Chondrocyte (in vitro differentiated cells): ENCODE measurements at regions not wholly inside any gene's neighbourhood (a gene's known extent, or its start where the extent isn't known, plus 50 kb on each side); places are given as distances from the start of the nearest gene placed in this dataset.

Experiments used
- DNase-seq: peaks from one replicate; pipeline ENCODE4 v3.0.0; 2021; ENCODE audit warnings: mixed read lengths, low spot score
- H3K27ac Mint-ChIP-seq: one replicate; pipeline ENCODE4 v1.8.0; 2021; ENCODE audit warnings: mild to moderate bottlenecking, moderate library complexity, mixed read lengths; ENCODE audit not compliant: unreplicated experiment
- H3K27me3 Mint-ChIP-seq: 2 replicates; pipeline ENCODE4 v1.8.0; 2021; ENCODE audit warnings: low read depth, mixed read lengths
- H3K36me3 Mint-ChIP-seq: 2 replicates; pipeline ENCODE4 v1.8.0; 2021; ENCODE audit warnings: low read depth, mixed read lengths
- H3K4me1 Mint-ChIP-seq: 2 replicates; pipeline ENCODE4 v1.8.0; 2021; ENCODE audit warnings: low read depth, mild to moderate bottlenecking, mixed read lengths
- H3K4me3 Mint-ChIP-seq: one replicate; pipeline ENCODE4 v1.8.0; 2021; ENCODE audit warnings: mild to moderate bottlenecking, moderate library complexity, mixed read lengths; ENCODE audit not compliant: unreplicated experiment
- H3K9me3 Mint-ChIP-seq: 2 replicates; pipeline ENCODE4 v1.8.0; 2021; ENCODE audit warnings: low read depth, mixed read lengths
- TF ChIP-seq, protein P1 (sequence below): fragments of 200-600 bp; sonication (generic); IDR thresholded peaks from 2 replicates; pipeline ENCODE4 v1.5.0; 2021; ENCODE audit warnings: antibody characterized with exemption, mild to moderate bottlenecking, moderate library complexity

DNA sequence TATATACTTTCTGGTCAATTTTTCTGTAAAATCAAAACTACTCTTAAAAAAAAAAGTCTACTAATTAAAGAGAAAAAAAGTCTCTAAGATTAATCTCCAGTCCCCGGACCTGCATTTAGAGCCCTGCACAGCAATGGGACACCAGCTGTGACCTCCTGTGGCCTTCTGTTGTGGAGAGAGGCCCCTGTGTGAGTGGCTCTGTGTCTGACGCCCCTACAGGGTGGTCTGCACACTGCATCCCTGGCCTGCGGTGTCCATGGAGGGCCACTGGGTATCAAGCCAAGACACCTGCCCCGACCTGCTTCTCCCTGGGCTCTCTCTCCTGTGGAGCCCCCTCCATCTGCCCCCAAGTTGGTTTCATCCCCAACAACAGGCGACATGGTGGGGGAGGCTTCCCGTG is 248.0 kb upstream of the DIO3 start:
- H3K4me1 Mint-ChIP-seq: no peaks in the 10 kb centered on the region
- peaks cover 3% of the 10 kb centered on the region for H3K36me3 Mint-ChIP-seq
- peaks cover 18% of the 10 kb centered on the region for H3K9me3 Mint-ChIP-seq
- peaks cover 41% of the 10 kb centered on the region for H3K27me3 Mint-ChIP-seq
- H3K27ac Mint-ChIP-seq: no peak overlapping the region
- DNase-seq: no peak
- H3K4me3 Mint-ChIP-seq: no peak overlapping the region
- TF ChIP-seq, protein P1, sequence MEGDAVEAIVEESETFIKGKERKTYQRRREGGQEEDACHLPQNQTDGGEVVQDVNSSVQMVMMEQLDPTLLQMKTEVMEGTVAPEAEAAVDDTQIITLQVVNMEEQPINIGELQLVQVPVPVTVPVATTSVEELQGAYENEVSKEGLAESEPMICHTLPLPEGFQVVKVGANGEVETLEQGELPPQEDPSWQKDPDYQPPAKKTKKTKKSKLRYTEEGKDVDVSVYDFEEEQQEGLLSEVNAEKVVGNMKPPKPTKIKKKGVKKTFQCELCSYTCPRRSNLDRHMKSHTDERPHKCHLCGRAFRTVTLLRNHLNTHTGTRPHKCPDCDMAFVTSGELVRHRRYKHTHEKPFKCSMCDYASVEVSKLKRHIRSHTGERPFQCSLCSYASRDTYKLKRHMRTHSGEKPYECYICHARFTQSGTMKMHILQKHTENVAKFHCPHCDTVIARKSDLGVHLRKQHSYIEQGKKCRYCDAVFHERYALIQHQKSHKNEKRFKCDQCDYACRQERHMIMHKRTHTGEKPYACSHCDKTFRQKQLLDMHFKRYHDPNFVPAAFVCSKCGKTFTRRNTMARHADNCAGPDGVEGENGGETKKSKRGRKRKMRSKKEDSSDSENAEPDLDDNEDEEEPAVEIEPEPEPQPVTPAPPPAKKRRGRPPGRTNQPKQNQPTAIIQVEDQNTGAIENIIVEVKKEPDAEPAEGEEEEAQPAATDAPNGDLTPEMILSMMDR: no peak

DNA sequence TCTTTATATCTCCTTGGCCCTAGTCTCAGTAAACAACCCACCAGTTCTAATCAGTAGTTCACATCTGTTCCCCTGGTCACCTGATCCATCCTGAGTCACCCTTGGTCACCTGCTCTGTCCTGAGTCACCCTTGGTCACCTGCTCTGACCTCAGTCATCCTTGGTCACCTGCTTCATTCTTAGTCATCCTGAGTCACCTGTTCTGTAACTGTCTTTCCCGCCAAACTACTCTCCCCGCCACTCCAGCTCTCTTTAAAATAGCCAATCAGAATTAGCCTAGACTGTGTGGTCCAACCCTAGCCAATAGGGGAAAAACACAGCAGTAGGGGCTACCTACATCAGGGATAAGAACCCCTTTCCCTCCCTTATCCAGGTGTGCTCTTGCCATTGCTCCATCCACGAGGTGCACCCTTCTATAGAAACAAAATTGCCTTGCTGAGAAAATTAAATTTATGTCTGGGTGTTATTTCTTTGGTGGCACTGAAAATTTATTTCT is 245.4 kb upstream of the DIO3 start:
- Mint-ChIP-seq H3K9me3 (peaks cover 18% of the 10 kb centered on the region), H3K4me3 (no peak overlapping the region), H3K27ac (peak overlapping the region; percentile 55), H3K27me3 (peaks cover 29% of the 10 kb centered on the region), H3K36me3 (peaks cover 3% of the 10 kb centered on the region), H3K4me1 (no peaks in the 10 kb centered on the region)
- TF ChIP-seq, protein P1: no peak
- DNase-seq: no peak

DNA sequence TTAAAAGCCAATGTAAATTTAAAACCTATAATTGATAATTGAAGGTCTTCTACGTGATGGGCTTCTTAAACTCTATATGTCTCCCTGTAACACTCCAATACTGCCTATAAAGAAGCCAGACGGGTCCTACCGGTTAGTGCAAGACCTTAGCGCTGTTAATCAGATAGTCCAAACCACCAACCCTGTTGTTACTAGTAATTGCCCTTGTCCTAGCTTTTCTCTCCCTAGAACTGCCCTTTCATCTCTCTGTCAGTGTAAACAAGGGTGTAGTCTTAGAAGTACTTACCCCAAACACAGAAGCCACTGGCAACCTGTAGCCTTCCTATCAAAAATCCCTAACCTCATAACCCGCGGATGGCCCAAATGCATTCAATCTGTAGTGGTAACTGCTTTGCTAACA is 243.0 kb upstream of the DIO3 start:
- TF ChIP-seq, protein P1: no peak
- Mint-ChIP-seq H3K27me3 (peaks cover 22% of the 10 kb centered on the region), H3K4me3 (no peak overlapping the region), H3K9me3 (peaks cover 14% of the 10 kb centered on the region), H3K27ac (no peak overlapping the region), H3K4me1 (no peaks in the 10 kb centered on the region), H3K36me3 (peaks cover 3% of the 10 kb centered on the region)
- no peak for DNase-seq

DNA sequence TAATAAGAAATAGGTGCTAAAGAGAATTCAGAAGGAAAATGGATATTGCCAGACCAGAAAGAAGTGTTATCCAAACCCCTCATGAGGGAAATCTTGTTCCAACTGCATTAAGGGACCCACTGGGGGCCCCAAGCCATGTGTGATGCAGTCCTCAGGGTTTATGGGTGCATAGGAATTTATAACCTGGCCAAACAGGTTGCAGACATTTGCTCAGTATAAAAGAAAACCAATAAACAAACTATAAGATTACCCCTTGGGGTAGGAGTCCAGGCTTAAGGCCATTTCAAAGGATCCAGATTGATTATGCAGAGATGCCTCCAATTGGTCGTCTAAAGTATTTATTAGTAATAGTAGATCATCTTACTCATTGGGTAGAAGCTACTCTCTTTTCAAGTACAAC is 240.9 kb upstream of the DIO3 start:
- Mint-ChIP-seq H3K36me3 (peaks cover 6% of the 10 kb centered on the region), H3K4me1 (no peaks in the 10 kb centered on the region), H3K27ac (no peak overlapping the region), H3K27me3 (peaks cover 14% of the 10 kb centered on the region), H3K4me3 (no peak overlapping the region), H3K9me3 (peaks cover 27% of the 10 kb centered on the region)
- no peak for DNase-seq
- TF ChIP-seq, protein P1: no peak

DNA sequence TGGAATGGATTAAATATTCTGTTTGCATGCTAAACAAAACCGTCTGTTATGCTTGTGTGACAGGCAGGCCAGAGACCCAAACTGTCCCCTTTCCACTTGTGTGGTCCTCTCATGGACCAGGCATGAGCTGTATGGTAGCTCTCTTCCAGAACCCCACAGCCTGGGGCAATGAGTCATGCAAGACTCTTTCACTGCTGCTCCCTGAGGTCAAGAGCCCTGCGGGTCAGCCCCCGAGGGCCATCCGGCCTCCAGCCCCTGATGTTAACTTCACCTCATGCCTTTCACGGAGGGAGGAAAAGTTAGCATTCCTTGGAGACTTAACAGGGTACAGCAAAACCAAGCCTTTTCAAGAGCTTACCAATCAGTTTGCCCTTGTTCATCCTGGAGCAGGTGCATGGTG is 239.1 kb upstream of the DIO3 start:
- Mint-ChIP-seq H3K4me1 (no peaks in the 10 kb centered on the region), H3K27me3 (peaks cover 10% of the 10 kb centered on the region), H3K9me3 (peaks cover 19% of the 10 kb centered on the region), H3K36me3 (peaks cover 3% of the 10 kb centered on the region), H3K4me3 (no peak overlapping the region), H3K27ac (no peak overlapping the region)
- TF ChIP-seq, protein P1: no peak
- no peak for DNase-seq
